ENCODE measurements at regions not wholly inside any gene's neighbourhood (a gene's known extent, or its start where the extent isn't known, plus 50 kb on each side); places are given as distances from the start of the nearest gene placed in this dataset.

- no peak for DNase-seq
Observed at GRCh38 chr2:118496870-118497611, 350.4 kb downstream of the EN1 start.

GRCh38 chr2:118496467-118496866, 351.0 kb downstream of the EN1 start:
- DNase-seq, result no peak

DNA sequence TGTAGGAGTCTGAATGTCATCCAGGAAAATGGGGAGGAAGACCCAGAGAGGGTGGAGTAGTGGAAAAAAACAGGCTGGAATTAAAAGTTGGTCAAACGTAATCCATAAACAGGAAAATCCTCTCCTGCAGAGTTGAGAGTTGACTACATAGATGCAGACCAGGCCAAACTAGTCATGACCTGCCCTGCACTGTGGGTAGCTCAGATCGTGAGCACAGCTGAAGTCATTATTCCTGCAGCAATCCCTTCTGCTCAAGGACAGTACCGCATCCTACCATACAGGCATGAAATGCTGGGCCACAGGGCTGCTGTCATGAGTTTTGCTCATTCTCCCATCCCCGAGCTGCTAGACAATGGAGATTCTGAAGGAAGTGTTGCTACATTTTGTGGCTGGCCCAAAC, 352.2 kb downstream of the EN1 start:
- no peak for DNase-seq

GRCh38 chr2:118493213-118493612, 354.2 kb downstream of the EN1 start:
- DNase-seq, result no peak

GRCh38 chr2:118492335-118492734, 355.1 kb downstream of the EN1 start:
- no peak for DNase-seq

DNA sequence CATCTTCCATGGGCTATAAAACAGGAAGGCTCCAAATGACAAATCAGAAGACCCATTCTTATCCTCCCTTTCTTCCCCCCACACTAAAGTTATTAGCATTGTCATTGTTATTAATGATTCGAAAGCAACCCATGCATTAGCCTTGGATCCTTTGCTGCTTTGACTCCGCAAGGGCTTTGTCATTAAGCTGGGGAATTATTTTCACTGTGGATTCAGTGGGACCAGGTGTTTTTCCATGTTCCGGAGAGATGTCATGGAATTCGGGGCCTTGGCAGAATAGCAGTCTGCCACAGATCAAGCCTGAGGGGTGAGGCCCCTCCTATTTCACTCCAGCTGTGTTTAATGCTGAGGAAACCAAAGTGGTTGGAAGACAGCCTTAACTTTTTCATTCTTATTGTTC, 357.1 kb downstream of the EN1 start:
- no peak for DNase-seq

- DNase-seq, result no peak
Observed at GRCh38 chr2:118489712-118490299, 357.6 kb downstream of the EN1 start.

DNA sequence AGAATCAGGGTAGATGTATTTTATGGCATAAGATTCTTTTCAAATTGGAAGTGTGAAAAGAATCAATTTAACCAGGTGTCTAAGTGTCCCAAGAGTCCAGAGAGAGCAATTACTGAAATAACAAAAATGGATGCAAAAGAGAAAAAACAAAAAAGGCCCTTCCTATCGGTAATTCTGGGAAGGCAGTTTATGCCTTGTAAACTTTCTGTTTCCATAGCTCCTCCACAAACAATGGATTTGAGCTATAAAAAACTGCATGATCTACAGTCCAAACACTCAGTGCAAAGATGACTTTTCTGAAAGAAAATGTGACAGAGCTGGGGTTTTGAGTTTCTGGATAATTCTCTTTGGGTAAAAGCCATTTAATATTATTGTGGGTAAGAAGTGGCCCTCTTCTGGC, 366.1 kb downstream of the EN1 start:
- DNase-seq, result no peak

GRCh38 chr2:118479020-118479419, 368.4 kb downstream of the EN1 start:
- DNase-seq, result no peak

DNA sequence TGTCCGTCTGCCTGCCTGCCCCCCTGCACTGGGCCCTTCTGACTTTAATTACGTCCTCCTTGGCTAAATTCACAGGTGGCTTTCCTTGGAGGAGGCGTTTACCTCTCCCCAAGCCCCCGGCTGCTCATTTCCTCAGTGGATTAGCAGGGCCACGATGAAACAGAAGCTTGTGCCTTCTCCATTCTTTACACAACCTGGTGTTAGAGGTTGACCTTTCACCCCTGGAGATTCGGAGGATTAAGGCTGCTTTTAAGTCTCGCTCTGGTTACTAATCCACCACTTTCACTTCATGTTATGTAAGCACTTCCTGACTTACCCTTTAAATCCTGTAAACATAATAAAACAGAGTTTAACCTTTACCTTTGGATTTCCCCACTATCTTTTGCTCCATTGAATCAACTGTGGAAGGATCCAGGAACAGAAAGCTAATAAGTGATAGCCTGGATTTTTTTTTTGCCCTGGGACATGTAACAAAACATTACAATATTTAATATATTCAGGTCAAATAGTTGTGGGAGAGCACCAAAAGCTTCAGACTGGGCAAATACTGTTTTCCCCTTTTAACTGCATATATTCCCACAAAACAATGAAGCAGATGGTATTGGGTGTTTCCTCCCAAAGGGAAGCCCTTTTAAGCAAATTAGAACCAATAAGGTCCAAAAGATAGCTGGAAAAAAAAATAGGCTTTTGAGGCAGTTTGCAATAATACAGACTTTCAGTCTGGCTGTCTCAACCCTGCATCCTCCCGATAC, 370.2 kb downstream of the EN1 start:
- DNase-seq, result no peak

GRCh38 chr2:118475622-118476205, 371.7 kb downstream of the EN1 start:
- no peak for DNase-seq

- no peak for DNase-seq
Observed at GRCh38 chr2:118474541-118474920, 372.9 kb downstream of the EN1 start.

- no peak for DNase-seq
Observed at GRCh38 chr2:118473846-118474540, 373.5 kb downstream of the EN1 start.

DNA sequence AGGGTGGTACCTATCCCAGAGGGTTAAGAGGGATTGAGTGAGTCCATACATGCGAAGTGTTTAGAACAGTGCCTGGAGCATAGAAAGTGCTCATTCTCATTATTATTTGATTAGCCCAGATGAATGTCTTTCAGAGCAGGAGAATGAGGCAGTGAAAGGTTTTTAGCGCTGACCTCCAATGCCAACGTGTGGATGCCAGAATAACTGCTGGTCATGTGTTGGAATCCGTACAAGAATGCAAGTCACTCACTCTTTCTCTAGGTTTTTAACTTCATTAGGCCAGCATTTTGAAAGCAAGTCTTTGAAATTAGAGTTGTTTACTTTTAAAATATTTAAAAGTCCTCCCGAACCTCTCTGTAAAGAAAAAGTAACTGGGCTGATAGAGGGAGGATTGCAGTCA, 374.2 kb downstream of the EN1 start:
- DNase-seq, result no peak

- DNase-seq, result no peak
Observed at GRCh38 chr2:118470297-118470696, 377.2 kb downstream of the EN1 start.

DNA sequence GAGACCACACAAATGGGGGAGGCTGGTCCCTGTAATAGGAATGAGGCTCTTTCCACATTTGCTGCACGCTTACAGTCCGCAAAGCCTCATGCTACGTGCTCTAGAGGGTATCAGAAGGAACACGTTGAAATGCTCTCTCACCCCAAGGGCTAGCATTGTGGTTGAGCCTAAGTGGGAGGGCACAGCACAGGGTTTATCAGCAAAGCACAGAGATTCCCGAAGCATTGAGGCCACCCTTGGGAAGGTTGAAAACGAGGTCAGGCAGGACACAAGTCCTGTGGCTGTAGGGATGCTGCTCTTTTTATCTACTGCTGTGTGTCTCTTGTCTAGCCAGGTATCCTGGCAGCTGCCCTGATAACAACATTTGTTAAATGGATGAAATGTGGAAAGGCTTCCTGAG, 378.3 kb downstream of the EN1 start:
- DNase-seq, result no peak

DNA sequence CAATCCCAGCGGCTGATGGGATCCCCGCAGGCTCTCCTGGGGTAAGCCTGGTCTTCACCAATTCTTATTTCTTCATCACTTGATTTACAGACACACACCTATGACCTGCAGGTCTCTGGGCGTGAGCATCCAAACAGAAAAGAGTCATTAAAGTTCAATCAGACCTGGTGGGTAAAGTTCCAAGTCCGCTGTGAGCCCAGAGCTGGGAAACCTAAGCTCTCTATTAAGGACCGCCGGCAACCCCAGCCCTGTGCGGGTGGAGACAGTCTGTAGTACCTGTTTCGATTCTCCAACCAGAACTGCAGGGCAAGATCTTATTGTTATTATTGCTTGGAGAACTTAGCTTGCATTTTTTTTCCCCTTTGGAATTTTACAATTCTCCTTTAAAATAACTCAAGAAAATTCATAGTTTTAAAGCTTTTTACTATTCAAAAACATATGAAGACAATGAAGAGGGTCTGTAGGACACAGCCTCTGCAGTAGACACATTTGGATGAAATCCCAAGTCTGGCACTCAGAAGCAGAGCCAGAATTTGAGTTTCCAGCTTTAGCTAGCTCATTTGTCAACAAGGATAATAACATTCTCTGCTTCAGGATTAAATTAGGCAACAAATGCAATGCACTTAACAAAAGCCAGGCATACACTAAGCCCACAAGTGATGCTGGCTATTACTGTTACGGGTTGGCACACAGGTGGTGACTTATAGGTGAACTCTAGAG, 376.4 kb downstream of the INSIG2 start:
- no peak for DNase-seq

- no peak for DNase-seq
Observed at GRCh38 chr2:118464046-118464445, 375.8 kb downstream of the INSIG2 start.

- DNase-seq, result no peak
Observed at GRCh38 chr2:118460425-118460824, 372.2 kb downstream of the INSIG2 start.

GRCh38 chr2:118459426-118459825, 371.2 kb downstream of the INSIG2 start:
- no peak for DNase-seq

- DNase-seq, result no peak
Observed at GRCh38 chr2:118457951-118458350, 369.7 kb downstream of the INSIG2 start.

GRCh38 chr2:118449401-118449800, 361.1 kb downstream of the INSIG2 start:
- DNase-seq, result no peak

DNA sequence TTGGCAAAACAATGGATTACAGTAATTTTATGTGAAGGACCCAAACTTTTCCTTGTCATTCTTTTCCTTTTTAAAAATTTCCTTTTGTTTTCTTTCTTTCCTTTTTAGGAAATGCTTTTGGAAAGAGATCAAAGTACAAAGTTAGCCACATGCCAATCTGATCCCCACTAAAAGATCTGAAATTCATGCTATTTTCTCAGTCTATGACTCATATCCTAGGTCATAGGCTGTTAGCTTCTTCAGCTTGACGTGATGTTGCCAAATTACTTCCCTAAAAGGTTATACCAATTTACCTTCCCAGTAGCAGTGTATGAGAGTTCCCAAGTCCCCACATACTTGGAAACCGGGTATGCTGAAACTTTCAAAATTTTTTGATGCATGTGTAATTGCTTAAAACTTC, 355.3 kb downstream of the INSIG2 start:
- no peak for DNase-seq

Measured in NCI-H2227 treated with DMSO at 0.1 percent for 48 hours (cell line).